ENCODE measurements at regions not wholly inside any gene's neighbourhood (a gene's known extent, or its start where the extent isn't known, plus 50 kb on each side); places are given as distances from the start of the nearest gene placed in this dataset.

GRCh38 chr5:18078157-18078556 lies 443.9 kb downstream of the TAF11L14 start:
- TF ChIP-seq ZNF384 (IDR thresholded peaks at IDR 0.05; ENCODE audit: low read depth, low read length): no peak
- no peak for TF ChIP-seq ETV5 (CRISPR knock-in tag; IDR thresholded peaks at IDR 0.05; ENCODE audit: low read depth)
- no peak for TF ChIP-seq MTA1 (IDR thresholded peaks at IDR 0.05; ENCODE audit: borderline replicate concordance)
- TF ChIP-seq HDAC6 (IDR thresholded peaks at IDR 0.05; ENCODE audit: low read depth, low read length): no peak
- TF ChIP-seq ARNT (IDR thresholded peaks at IDR 0.05): no peak
- no peak for TF ChIP-seq ILK (tag; IDR thresholded peaks at IDR 0.05; ENCODE audit: borderline replicate concordance, low read depth)
- no peak for TF ChIP-seq ZNF561 (CRISPR knock-in tag; conservative IDR thresholded peaks at IDR 0.05)
- no peak for TF ChIP-seq ZNF695 (CRISPR knock-in tag; IDR thresholded peaks at IDR 0.05)
- TF ChIP-seq PTBP1 (IDR thresholded peaks at IDR 0.05; ENCODE audit: low read depth, low read length): no peak
- no peak for TF ChIP-seq NR0B1 (IDR thresholded peaks at IDR 0.05; ENCODE audit: partially characterized antibody)
- TF ChIP-seq MED1 (CRISPR knock-in tag; IDR thresholded peaks at IDR 0.05; ENCODE audit: borderline replicate concordance): no peak
- H2AFZ ChIP-seq (ENCODE audit: low read depth, low read length): no peak overlapping the region
- ChIA-PET CTCF (ENCODE audit: low intra/inter-chr PET ratio) (interaction anchor here (0.6 kb wide), 1 partner anchor 12 kb away, joined by 3 read pairs; no protein-coding TSS in a partner anchor), POLR2A (no interaction called here)
- no peak overlapping the region for H3K4me3 ChIP-seq
- BruUV-seq (replicated peaks): no TSS peak
- intact Hi-C loops (cut with micrococcal nuclease) (no loop called here), in situ Hi-C loops (cut with MboI) (no loop called here)
- H3K27me3 ChIP-seq (ENCODE audit: control insufficient read depth in 2 of 2, insufficient read depth in 2 of 2, low read length in 2 of 2): no peaks in the 10 kb centered on the region
- H3K27ac ChIP-seq (ENCODE audit: extremely low read depth, low read depth, low read length): no peak overlapping the region
- no peaks in the 10 kb centered on the region for H3K9me3 ChIP-seq (replicated peaks; ENCODE audit: control insufficient read depth, insufficient read depth, low read depth, low read length)
- H3K36me3 ChIP-seq (ENCODE audit: control insufficient read depth, insufficient read depth, low read length): no peaks in the 10 kb centered on the region
- no peak for FAIRE-seq
- H3K4me1 ChIP-seq (replicated peaks in 1 of 2; ENCODE audit: control insufficient read depth in 2 of 2, insufficient read depth in 2 of 2, low read length in 2 of 2): no peaks in the 10 kb centered on the region
- no peak overlapping the region for H3K9ac ChIP-seq (ENCODE audit: insufficient read depth in 1 of 2, low read depth in 2 of 2, low read length in 2 of 2)
- no peak for DNase-seq (ENCODE audit: extremely low read depth in 1 of 4, low spot score in 3 of 4)
- no peak for ATAC-seq
- H3K9me1 ChIP-seq (ENCODE audit: control insufficient read depth, insufficient read depth, low read length): no peaks in the 10 kb centered on the region
- H4K20me1 ChIP-seq (replicated peaks; ENCODE audit: control insufficient read depth, insufficient read depth, low read length): no peaks in the 10 kb centered on the region
- no peak overlapping the region for H3K4me2 ChIP-seq (ENCODE audit: insufficient read depth, low read length)
- H3K79me2 ChIP-seq (ENCODE audit: control insufficient read depth, insufficient read depth, low read length): no peaks in the 10 kb centered on the region
